Activated CD4-positive, alpha-beta memory T cell treated with anti-CD3 and anti-CD28 coated beads for 36 hours (primary cell): ENCODE measurements at regions not wholly inside any gene's neighbourhood (a gene's known extent, or its start where the extent isn't known, plus 50 kb on each side); places are given as distances from the start of the nearest gene placed in this dataset.

ENCODE experiments used
- CTCF ChIA-PET: fragments of 350-600 bp; sonication (Branson Sonifier 250); formaldehyde crosslinking; loops from one replicate; lab custom pipeline; 2021; ENCODE audit warnings: antibody characterized with exemption, inconsistent platforms; lab: Charles Lee
- POLR2A ChIA-PET: fragments of 350-600 bp; sonication (Branson Sonifier 250); formaldehyde crosslinking; loops from one replicate; lab custom pipeline; 2021; ENCODE audit warnings: antibody characterized with exemption; lab: Charles Lee
- DNase-seq: peaks from one replicate; pipeline ENCODE4 v3.0.0-alpha.2; 2020
- H3K27ac Mint-ChIP-seq: one replicate; pipeline ENCODE4 v1.8.0; 2021; ENCODE audit warnings: mixed read lengths
- H3K27me3 Mint-ChIP-seq: one replicate; pipeline ENCODE4 v1.8.0; 2021; ENCODE audit warnings: mixed read lengths
- H3K36me3 Mint-ChIP-seq: one replicate; pipeline ENCODE4 v1.8.0; 2021; ENCODE audit warnings: mixed read lengths
- H3K4me1 Mint-ChIP-seq: one replicate; pipeline ENCODE4 v1.8.0; 2021; ENCODE audit warnings: low read depth, mixed read lengths
- H3K4me3 Mint-ChIP-seq: one replicate; pipeline ENCODE4 v1.8.0; 2021; ENCODE audit warnings: mild to moderate bottlenecking, mixed read lengths
- H3K9me3 Mint-ChIP-seq: one replicate; pipeline ENCODE4 v1.8.0; 2021; ENCODE audit warnings: mixed read lengths
- intact Hi-C: fragments of 100-400 bp; cut with micrococcal nuclease; formaldehyde crosslinking; loops from one replicate; pipeline ENCODE4 v1.15.1; 2023

GRCh38 chr7:22879709-22880306 is 57.2 kb upstream of the TOMM7 start:
- Mint-ChIP-seq H3K9me3 (no peaks in the 10 kb centered on the region), H3K4me3 (no peak overlapping the region), H3K27ac (no peak overlapping the region), H3K4me1 (peaks cover 25% of the 10 kb centered on the region), H3K27me3 (no peaks in the 10 kb centered on the region), H3K36me3 (no peaks in the 10 kb centered on the region)
- ChIA-PET CTCF (interaction anchor here (1.0 kb wide), 1 partner anchor 176 kb away, joined by 3 read pairs; no protein-coding TSS in a partner anchor), POLR2A (no interaction called here)
- no peak for DNase-seq
- intact Hi-C loops, result loop anchor here (10.0 kb wide), 1 partner anchor 305 kb away; the partner anchor contains the start of gene NUP42

GRCh38 chr7:22879280-22879679 is 56.6 kb upstream of the TOMM7 start:
- Mint-ChIP-seq H3K4me1 (peaks cover 21% of the 10 kb centered on the region), H3K27ac (no peak overlapping the region), H3K36me3 (no peaks in the 10 kb centered on the region), H3K4me3 (no peak overlapping the region), H3K9me3 (no peaks in the 10 kb centered on the region), H3K27me3 (no peaks in the 10 kb centered on the region)
- intact Hi-C loops, result no loop called here
- DNase-seq, result no peak
- POLR2A ChIA-PET, result no interaction called here
- CTCF ChIA-PET, result interaction anchor here (1.0 kb wide), 1 partner anchor 176 kb away, joined by 3 read pairs; no protein-coding TSS in a partner anchor

- Mint-ChIP-seq H3K4me3 (no peak overlapping the region), H3K36me3 (no peaks in the 10 kb centered on the region), H3K9me3 (no peaks in the 10 kb centered on the region), H3K4me1 (peaks cover 11% of the 10 kb centered on the region), H3K27ac (no peak overlapping the region), H3K27me3 (no peaks in the 10 kb centered on the region)
- CTCF ChIA-PET, result interaction anchor here (1.0 to 1.3 kb wide), 3 partner anchors 149 to 317 kb away, joined by 3 to 6 read pairs (median 3); no protein-coding TSS in a partner anchor
- intact Hi-C loops, result no loop called here
- POLR2A ChIA-PET, result no interaction called here
- DNase-seq, result no peak
These were observed 54.5 kb upstream of the TOMM7 start for GRCh38 chr7:22876986-22877729.

- ChIA-PET POLR2A (no interaction called here), CTCF (interaction anchor here (1.3 kb wide), 1 partner anchor 151 kb away, joined by 3 read pairs; no protein-coding TSS in a partner anchor)
- Mint-ChIP-seq H3K4me3 (no peak overlapping the region), H3K9me3 (no peaks in the 10 kb centered on the region), H3K27me3 (no peaks in the 10 kb centered on the region), H3K27ac (no peak overlapping the region), H3K36me3 (peaks cover 1% of the 10 kb centered on the region), H3K4me1 (peaks cover 7% of the 10 kb centered on the region)
- intact Hi-C loops, result no loop called here
- DNase-seq, result no peak
These were observed 52.8 kb upstream of the TOMM7 start for GRCh38 chr7:22875470-22875869.

- peaks cover 2% of the 10 kb centered on the region for H3K36me3 Mint-ChIP-seq
- CTCF ChIA-PET, result interaction anchor here (1.3 kb wide), 1 partner anchor 15 kb away, joined by 4 read pairs; no protein-coding TSS in a partner anchor
These were observed 52.3 kb upstream of the TOMM7 start for GRCh38 chr7:22874904-22875303.

More at GRCh38 chr7:22874904-22875303, 52.3 kb upstream of the TOMM7 start:
- no peak for DNase-seq
- Mint-ChIP-seq H3K27ac (no peak overlapping the region), H3K27me3 (no peaks in the 10 kb centered on the region), H3K9me3 (no peaks in the 10 kb centered on the region), H3K4me3 (no peak overlapping the region), H3K4me1 (peaks cover 7% of the 10 kb centered on the region)
- POLR2A ChIA-PET, result no interaction called here
- intact Hi-C loops, result no loop called here
